ENCODE measurements at regions not wholly inside any gene's neighbourhood (a gene's known extent, or its start where the extent isn't known, plus 50 kb on each side); places are given as distances from the start of the nearest gene placed in this dataset.

DNA sequence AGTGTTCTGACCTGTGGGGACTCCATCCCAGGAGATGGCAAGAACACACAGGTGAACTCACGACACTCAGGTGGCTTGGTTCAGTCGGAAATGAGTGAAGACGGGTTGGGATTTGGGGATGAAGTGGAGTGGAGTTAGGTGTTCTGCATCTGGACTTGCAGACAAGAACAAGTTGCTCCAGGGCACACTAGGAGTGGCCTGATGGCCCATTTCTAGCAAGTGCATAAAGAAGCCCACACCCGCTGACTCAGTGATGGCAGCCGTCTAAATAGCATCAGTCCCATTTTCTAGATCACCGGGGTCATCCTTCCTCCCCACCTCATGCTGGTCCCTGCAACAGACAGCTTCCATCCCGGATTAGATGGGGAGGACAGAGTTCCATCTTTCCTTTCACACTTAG, 278.4 kb downstream of the C1orf94 start:
- H3K4me1 ChIP-seq, result no peaks in the 10 kb centered on the region
- TF ChIP-seq POLR2A (IDR thresholded peaks at IDR 0.05), result no peak
- no peak for TF ChIP-seq POLR2AphosphoS5 (IDR thresholded peaks at IDR 0.05)
- TF ChIP-seq, protein P1, sequence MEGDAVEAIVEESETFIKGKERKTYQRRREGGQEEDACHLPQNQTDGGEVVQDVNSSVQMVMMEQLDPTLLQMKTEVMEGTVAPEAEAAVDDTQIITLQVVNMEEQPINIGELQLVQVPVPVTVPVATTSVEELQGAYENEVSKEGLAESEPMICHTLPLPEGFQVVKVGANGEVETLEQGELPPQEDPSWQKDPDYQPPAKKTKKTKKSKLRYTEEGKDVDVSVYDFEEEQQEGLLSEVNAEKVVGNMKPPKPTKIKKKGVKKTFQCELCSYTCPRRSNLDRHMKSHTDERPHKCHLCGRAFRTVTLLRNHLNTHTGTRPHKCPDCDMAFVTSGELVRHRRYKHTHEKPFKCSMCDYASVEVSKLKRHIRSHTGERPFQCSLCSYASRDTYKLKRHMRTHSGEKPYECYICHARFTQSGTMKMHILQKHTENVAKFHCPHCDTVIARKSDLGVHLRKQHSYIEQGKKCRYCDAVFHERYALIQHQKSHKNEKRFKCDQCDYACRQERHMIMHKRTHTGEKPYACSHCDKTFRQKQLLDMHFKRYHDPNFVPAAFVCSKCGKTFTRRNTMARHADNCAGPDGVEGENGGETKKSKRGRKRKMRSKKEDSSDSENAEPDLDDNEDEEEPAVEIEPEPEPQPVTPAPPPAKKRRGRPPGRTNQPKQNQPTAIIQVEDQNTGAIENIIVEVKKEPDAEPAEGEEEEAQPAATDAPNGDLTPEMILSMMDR (IDR thresholded peaks at IDR 0.05 in 8 of 11, conservative IDR thresholded peaks at IDR 0.05 in 3 of 11), result no peak
- intact Hi-C loops (cut with DNase I; ENCODE audit: low total_unique reads), result no loop called here
- no peak overlapping the region for H3K4me3 ChIP-seq
- 81 to 87% (median 86%) methylated on average over 7 of the region's 7 CpGs for WGBS, 5 donors
- H3K27me3 ChIP-seq (replicated peaks in 1 of 7), result peaks cover 0 to 10% (median 0%) of the 10 kb centered on the region in 7 donors
- H3K27ac ChIP-seq, result no peak overlapping the region
- H3K9me3 ChIP-seq, result no peaks in the 10 kb centered on the region
- no peaks in the 10 kb centered on the region for H3K36me3 ChIP-seq
- no peak for DNase-seq

DNA sequence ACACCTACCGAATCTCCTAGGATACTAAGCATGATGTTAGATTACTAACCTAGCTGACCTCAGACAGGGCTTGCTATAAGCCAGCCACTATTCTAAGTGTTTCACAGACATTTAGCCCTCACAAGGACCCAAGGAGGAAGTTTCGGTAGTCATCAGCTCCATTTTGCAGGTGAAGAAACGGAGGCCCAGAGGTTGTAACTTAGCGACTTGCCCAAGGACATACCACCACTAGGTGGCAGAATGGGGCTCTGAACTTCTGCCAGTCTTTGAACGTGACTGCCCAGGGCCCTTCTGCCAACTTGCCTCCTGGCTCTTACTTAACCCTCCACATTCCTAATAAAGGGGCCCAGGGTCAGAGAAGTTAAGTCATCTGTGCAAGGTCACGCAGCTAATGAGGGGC, 283.5 kb downstream of the C1orf94 start:
- Histone ChIP-seq H3K27ac (no peak overlapping the region), H3K4me3 (no peak overlapping the region), H3K9me3 (no peaks in the 10 kb centered on the region), H3K27me3 (replicated peaks in 1 of 7) (peaks cover 0 to 12% (median 0%) of the 10 kb centered on the region in 7 donors), H3K4me1 (no peaks in the 10 kb centered on the region), H3K36me3 (no peaks in the 10 kb centered on the region)
- intact Hi-C loops (cut with DNase I; ENCODE audit: low total_unique reads), result loop anchor here (10.0 kb wide), 1 partner anchor 285 kb away; no protein-coding TSS in a partner anchor
- DNase-seq, result no peak
- TF ChIP-seq, protein P1 (IDR thresholded peaks at IDR 0.05 in 8 of 11, conservative IDR thresholded peaks at IDR 0.05 in 3 of 11), result peak in 10 of 11 experiments; percentile 14 to 68 (median 50)
- TF ChIP-seq POLR2AphosphoS5 (IDR thresholded peaks at IDR 0.05), result no peak
- 48 to 62% (median 51%) methylated on average over 6 of the region's 6 CpGs for WGBS, 5 donors

DNA sequence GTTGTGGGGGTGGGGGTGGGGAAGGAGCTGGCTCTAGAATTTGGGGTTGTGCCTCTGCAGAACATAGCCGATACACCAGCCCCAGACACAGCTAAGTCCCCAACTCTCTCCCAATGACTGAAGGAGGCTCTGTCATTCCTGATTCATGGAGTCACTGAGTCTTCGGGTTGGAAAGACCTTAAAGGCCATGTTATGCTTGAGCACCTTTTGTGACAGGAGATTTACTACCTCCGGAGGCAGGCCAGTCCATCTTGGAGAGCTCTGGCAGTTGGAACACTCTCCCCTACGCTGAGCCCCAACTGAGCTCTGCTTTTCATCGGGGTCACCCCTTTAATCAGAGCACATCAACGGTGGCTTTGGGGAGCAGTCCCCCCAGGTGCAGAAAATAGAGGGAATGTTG, 284.4 kb upstream of the GJB5 start:
- intact Hi-C loops (cut with DNase I; ENCODE audit: low total_unique reads), result no loop called here
- WGBS, 5 donors, result 37 to 53% (median 40%) methylated on average over 6 of the region's 6 CpGs
- DNase-seq, result no peak
- Histone ChIP-seq H3K4me3 (no peak overlapping the region), H3K27ac (no peak overlapping the region), H3K9me3 (no peaks in the 10 kb centered on the region), H3K27me3 (replicated peaks in 1 of 7) (peaks cover 0 to 33% (median 0%) of the 10 kb centered on the region in 7 donors), H3K4me1 (no peaks in the 10 kb centered on the region), H3K36me3 (no peaks in the 10 kb centered on the region)
- no peak for TF ChIP-seq POLR2AphosphoS5 (IDR thresholded peaks at IDR 0.05)
- TF ChIP-seq, protein P1 (IDR thresholded peaks at IDR 0.05 in 8 of 11, conservative IDR thresholded peaks at IDR 0.05 in 3 of 11), result no peak
- no peak for TF ChIP-seq POLR2A (IDR thresholded peaks at IDR 0.05)

DNA sequence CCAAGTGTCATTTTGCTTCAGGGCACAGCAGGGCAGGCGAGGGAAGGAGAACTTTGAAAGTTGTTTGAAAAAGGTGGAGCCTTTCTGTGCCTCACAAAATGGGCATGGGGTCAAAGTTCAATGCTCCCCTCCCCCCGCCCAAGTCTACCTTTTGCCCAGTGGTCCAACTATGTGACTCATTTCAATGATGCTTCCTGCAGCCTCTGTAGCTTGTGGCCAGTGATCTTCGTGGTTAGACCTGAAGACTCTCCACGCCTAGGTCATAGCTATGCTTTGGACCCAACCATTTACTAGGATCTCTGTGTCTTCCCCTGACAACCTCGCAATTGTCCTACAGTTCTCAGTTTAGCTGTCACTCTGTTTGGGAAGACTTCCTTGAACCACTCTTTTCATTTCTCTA, 280.3 kb upstream of the GJB5 start:
- DNase-seq, result no peak
- TF ChIP-seq, protein P1 (IDR thresholded peaks at IDR 0.05 in 8 of 11, conservative IDR thresholded peaks at IDR 0.05 in 3 of 11), result no peak
- TF ChIP-seq POLR2A (IDR thresholded peaks at IDR 0.05), result no peak
- TF ChIP-seq POLR2AphosphoS5 (IDR thresholded peaks at IDR 0.05), result no peak
- peaks cover 0 to 54% (median 2%) of the 10 kb centered on the region in 7 donors for H3K27me3 ChIP-seq (replicated peaks in 1 of 7)

More for the DNA sequence above, 280.3 kb upstream of the GJB5 start:
- intact Hi-C loops (cut with DNase I; ENCODE audit: low total_unique reads), result no loop called here
- no peaks in the 10 kb centered on the region for H3K9me3 ChIP-seq
- 63 to 79% (median 72%) methylated on average over 5 of the region's 5 CpGs for WGBS, 5 donors
- no peak overlapping the region for H3K4me3 ChIP-seq
- no peak overlapping the region for H3K27ac ChIP-seq
- H3K36me3 ChIP-seq, result no peaks in the 10 kb centered on the region
- no peaks in the 10 kb centered on the region for H3K4me1 ChIP-seq
